ENCODE measurements at regions not wholly inside any gene's neighbourhood (a gene's known extent, or its start where the extent isn't known, plus 50 kb on each side); places are given as distances from the start of the nearest gene placed in this dataset.

GRCh38 chr21:17139696-17140095 lies 373.1 kb upstream of the CXADR start:
- TF ChIP-seq, protein P1, sequence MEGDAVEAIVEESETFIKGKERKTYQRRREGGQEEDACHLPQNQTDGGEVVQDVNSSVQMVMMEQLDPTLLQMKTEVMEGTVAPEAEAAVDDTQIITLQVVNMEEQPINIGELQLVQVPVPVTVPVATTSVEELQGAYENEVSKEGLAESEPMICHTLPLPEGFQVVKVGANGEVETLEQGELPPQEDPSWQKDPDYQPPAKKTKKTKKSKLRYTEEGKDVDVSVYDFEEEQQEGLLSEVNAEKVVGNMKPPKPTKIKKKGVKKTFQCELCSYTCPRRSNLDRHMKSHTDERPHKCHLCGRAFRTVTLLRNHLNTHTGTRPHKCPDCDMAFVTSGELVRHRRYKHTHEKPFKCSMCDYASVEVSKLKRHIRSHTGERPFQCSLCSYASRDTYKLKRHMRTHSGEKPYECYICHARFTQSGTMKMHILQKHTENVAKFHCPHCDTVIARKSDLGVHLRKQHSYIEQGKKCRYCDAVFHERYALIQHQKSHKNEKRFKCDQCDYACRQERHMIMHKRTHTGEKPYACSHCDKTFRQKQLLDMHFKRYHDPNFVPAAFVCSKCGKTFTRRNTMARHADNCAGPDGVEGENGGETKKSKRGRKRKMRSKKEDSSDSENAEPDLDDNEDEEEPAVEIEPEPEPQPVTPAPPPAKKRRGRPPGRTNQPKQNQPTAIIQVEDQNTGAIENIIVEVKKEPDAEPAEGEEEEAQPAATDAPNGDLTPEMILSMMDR (IDR thresholded peaks at IDR 0.05; ENCODE audit: low read length, missing control alignments) = no peak
- DNase-seq (ENCODE audit: low read depth) = peak; percentile 16
- H3K4me3 ChIP-seq (replicated peaks; ENCODE audit: low read depth, low read length) = peak overlapping the region; percentile 41

- no peak for DNase-seq (ENCODE audit: low read depth)
- no peak overlapping the region for H3K4me3 ChIP-seq (replicated peaks; ENCODE audit: low read depth, low read length)
- TF ChIP-seq, protein P1 (IDR thresholded peaks at IDR 0.05; ENCODE audit: low read length, missing control alignments) = no peak
Measured at GRCh38 chr21:17146426-17146825, 366.4 kb upstream of the CXADR start.

DNA sequence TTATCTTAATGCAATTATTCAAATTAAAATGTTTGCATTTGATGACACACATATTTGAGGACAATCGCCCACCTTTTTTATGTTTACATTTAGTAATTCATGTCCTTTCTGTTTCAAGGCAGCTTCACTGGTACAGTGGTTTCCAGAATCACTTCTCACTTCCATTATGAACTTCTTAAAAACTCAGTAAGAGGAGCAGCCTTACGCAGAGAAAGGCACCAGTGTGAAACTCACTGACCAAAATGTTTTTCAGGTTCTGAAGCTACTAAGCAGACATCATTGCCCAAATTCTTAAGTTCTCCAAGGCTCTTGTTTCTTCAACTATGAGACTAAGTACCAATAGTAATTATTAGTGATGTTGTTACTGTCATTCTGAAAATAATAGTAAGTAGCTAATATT lies 353.1 kb upstream of the CXADR start:
- TF ChIP-seq, protein P1 (IDR thresholded peaks at IDR 0.05; ENCODE audit: low read length, missing control alignments) = no peak
- no peak overlapping the region for H3K4me3 ChIP-seq (replicated peaks; ENCODE audit: low read depth, low read length)
- DNase-seq (ENCODE audit: low read depth) = no peak

DNA sequence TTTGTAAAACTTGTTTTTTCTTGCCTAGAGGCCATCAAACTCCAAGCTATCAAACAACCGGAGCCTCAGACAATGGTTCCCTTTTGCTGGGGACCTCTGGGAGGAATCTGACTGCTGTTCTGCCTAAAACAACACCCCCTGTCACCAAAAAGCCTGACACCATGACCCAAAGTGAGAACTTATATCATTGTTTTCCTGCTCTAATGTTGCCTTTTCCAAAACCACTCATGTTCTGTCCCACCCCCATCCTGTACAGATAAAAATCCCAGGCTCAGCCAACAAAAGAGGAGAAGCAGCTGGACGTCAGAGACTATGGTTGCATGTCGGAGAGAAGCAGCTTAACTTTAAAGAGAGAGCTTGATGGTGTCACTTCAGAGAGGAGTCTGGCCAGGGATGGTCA lies 327.2 kb upstream of the CXADR start:
- no peak overlapping the region for H3K4me3 ChIP-seq (replicated peaks; ENCODE audit: low read depth, low read length)
- TF ChIP-seq, protein P1 (IDR thresholded peaks at IDR 0.05; ENCODE audit: low read length, missing control alignments) = no peak
- DNase-seq (ENCODE audit: low read depth) = no peak

GRCh38 chr21:17189963-17190362 lies 322.9 kb upstream of the CXADR start:
- TF ChIP-seq, protein P1 (IDR thresholded peaks at IDR 0.05; ENCODE audit: low read length, missing control alignments) = no peak
- no peak for DNase-seq (ENCODE audit: low read depth)
- no peak overlapping the region for H3K4me3 ChIP-seq (replicated peaks; ENCODE audit: low read depth, low read length)

DNA sequence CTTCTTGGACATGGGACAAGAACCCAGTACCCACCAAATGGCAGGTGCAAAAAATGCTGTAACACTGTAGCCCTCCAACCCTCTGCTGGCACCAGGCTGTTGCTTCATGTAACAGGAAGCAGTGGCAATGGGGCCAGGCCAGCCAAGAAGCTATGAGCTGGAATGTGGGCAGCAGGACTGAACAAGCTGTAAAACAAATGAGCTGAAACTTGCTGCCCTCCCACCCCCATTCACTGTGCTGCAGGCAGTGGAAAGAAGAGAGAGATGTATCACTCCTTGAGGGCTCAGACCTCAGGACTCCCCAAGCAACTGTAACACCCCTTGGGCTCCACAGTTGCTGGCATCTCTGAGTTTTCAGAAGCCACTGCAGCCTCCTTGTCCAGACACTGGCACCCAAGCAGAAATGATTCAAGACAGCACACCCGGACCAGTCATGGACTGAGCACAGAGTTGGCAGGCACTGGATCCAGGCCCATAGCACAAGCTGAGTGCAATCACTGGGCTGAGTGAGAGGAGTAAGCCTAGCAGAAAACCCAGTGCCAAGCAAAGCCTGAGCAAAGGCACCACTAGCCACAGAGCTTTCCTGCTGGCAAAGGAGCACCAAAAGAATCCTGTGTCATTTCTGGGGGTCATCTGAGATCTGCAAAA lies 321.4 kb upstream of the CXADR start:
- TF ChIP-seq, protein P1 (IDR thresholded peaks at IDR 0.05; ENCODE audit: low read length, missing control alignments) = no peak
- H3K4me3 ChIP-seq (replicated peaks; ENCODE audit: low read depth, low read length) = no peak overlapping the region
- no peak for DNase-seq (ENCODE audit: low read depth)

- TF ChIP-seq, protein P1 (IDR thresholded peaks at IDR 0.05; ENCODE audit: low read length, missing control alignments) = no peak
- no peak overlapping the region for H3K4me3 ChIP-seq (replicated peaks; ENCODE audit: low read depth, low read length)
- DNase-seq (ENCODE audit: low read depth) = no peak
Measured at GRCh38 chr21:17195351-17195750, 317.5 kb upstream of the CXADR start.

All from fibroblast of pulmonary artery (primary cell).